DOHH2 (cell line): ENCODE measurements at regions not wholly inside any gene's neighbourhood (a gene's known extent, or its start where the extent isn't known, plus 50 kb on each side); places are given as distances from the start of the nearest gene placed in this dataset.

ENCODE experiments used
- H3F3A ChIP-seq: fragments of 200-600 bp; sonication (generic), shearing (Covaris generic); 2 replicates; pipeline ENCODE4 v1.6.0; 2016; ENCODE audit warnings: antibody characterized with exemption, mild to moderate bottlenecking; ENCODE audit not compliant: control insufficient read depth, insufficient read depth
- H3K27ac ChIP-seq: fragments of 200-600 bp; sonication (generic); 2 replicates; pipeline ENCODE4 v1.5.1; 2014; ENCODE audit warnings: low read depth, mild to moderate bottlenecking, low read length, moderate library complexity
- H3K27me3 ChIP-seq: fragments of 200-600 bp; sonication (generic); 2 replicates; pipeline ENCODE4 v1.6.1; 2014; ENCODE audit warnings: mild to moderate bottlenecking, low read length, mixed read lengths; ENCODE audit not compliant: control insufficient read depth
- H3K36me3 ChIP-seq: fragments of 200-600 bp; sonication (generic); 2 replicates; pipeline ENCODE4 v1.6.1; 2014; ENCODE audit warnings: mild to moderate bottlenecking, low read length, moderate library complexity, mixed read lengths; ENCODE audit not compliant: control insufficient read depth
- H3K4me1 ChIP-seq: fragments of 200-600 bp; sonication (generic); 2 replicates; pipeline ENCODE4 v1.6.1; 2014; ENCODE audit warnings: mild to moderate bottlenecking, low read length, mixed read lengths; ENCODE audit not compliant: control insufficient read depth
- H3K4me2 ChIP-seq: fragments of 200-600 bp; sonication (generic); 2 replicates; pipeline ENCODE4 v1.6.0; 2014; ENCODE audit warnings: mild to moderate bottlenecking, low read length, moderate library complexity
- H3K4me3 ChIP-seq: fragments of 200-600 bp; sonication (generic); 2 replicates; pipeline ENCODE4 v1.5.1; 2014; ENCODE audit warnings: mild to moderate bottlenecking, low read length, mixed read lengths
- H3K79me2 ChIP-seq: fragments of 200-600 bp; sonication (generic); 2 replicates; pipeline ENCODE4 v1.6.1; 2014; ENCODE audit warnings: mild to moderate bottlenecking, low read length, mixed read lengths; ENCODE audit not compliant: control insufficient read depth
- H3K9me2 ChIP-seq: fragments of 200-600 bp; sonication (generic); replicated peaks from 2 replicates; pipeline ENCODE4 v1.6.1; 2014; ENCODE audit warnings: mild to moderate bottlenecking, low read length, mixed read lengths; ENCODE audit not compliant: control insufficient read depth
- H3K9me3 ChIP-seq: fragments of 200-600 bp; sonication (generic); 2 replicates; pipeline ENCODE4 v1.6.1; 2014; ENCODE audit warnings: antibody characterized with exemption, low read length, mixed read lengths; ENCODE audit not compliant: control insufficient read depth, insufficient read depth
- H4K20me1 ChIP-seq: fragments of 200-600 bp; sonication (generic); 2 replicates; pipeline ENCODE4 v1.6.0; 2014; ENCODE audit warnings: low read depth, mild to moderate bottlenecking, antibody characterized with exemption, low read length, moderate library complexity; ENCODE audit not compliant: control insufficient read depth, insufficient read depth
- CTCF ChIP-seq: fragments of 200-600 bp; sonication (generic); IDR thresholded peaks from one replicate; pipeline ENCODE4 v1.5.1; 2014; ENCODE audit warnings: antibody characterized with exemption, mild to moderate bottlenecking, low read depth, low read length; ENCODE audit not compliant: poor library complexity, severe bottlenecking
- EZH2phosphoT487 ChIP-seq: fragments of 200-600 bp; sonication (generic); IDR thresholded peaks from 2 replicates; pipeline ENCODE4 v1.6.1; 2017; ENCODE audit warnings: borderline replicate concordance, mild to moderate bottlenecking, antibody characterized with exemption, low read length, moderate library complexity, mixed read lengths

GRCh38 chr6:68144667-68145066 is 490.4 kb upstream of the ADGRB3 start:
- Histone ChIP-seq H3K79me2 (no peaks in the 10 kb centered on the region), H3K4me2 (no peak overlapping the region), H4K20me1 (no peaks in the 10 kb centered on the region), H3K4me1 (no peaks in the 10 kb centered on the region), H3K36me3 (no peaks in the 10 kb centered on the region), H3K9me2 (no peaks in the 10 kb centered on the region), H3K4me3 (no peak overlapping the region), H3K27me3 (no peaks in the 10 kb centered on the region), H3K27ac (no peak overlapping the region), H3F3A (no peaks in the 10 kb centered on the region), H3K9me3 (0 out of 2 replicates have a peak, but pooled peaks cover 3% of the 10 kb centered on the region)
- TF ChIP-seq EZH2phosphoT487 (no peak), CTCF (no peak)

GRCh38 chr6:68141190-68141589 is 493.9 kb upstream of the ADGRB3 start:
- H3F3A ChIP-seq: no peaks in the 10 kb centered on the region
- TF ChIP-seq EZH2phosphoT487 (no peak), CTCF (no peak)
- H3K4me1 ChIP-seq: no peaks in the 10 kb centered on the region

GRCh38 chr6:68139130-68139529 is 496.0 kb upstream of the ADGRB3 start:
- H3K4me2 ChIP-seq: no peak overlapping the region
- H3K36me3 ChIP-seq: no peaks in the 10 kb centered on the region
- no peaks in the 10 kb centered on the region for H3K4me1 ChIP-seq
- H3K9me3 ChIP-seq: peaks cover 7% of the 10 kb centered on the region; the same call in 1 of the 2 replicates
- no peaks in the 10 kb centered on the region for H4K20me1 ChIP-seq
- H3K27ac ChIP-seq: no peak overlapping the region
- H3K27me3 ChIP-seq: no peaks in the 10 kb centered on the region
- H3K4me3 ChIP-seq: no peak overlapping the region
- H3F3A ChIP-seq: no peaks in the 10 kb centered on the region
- H3K79me2 ChIP-seq: no peaks in the 10 kb centered on the region
- TF ChIP-seq CTCF (no peak), EZH2phosphoT487 (no peak)
- H3K9me2 ChIP-seq: no peaks in the 10 kb centered on the region

More at GRCh38 chr6:68141190-68141589, 493.9 kb upstream of the ADGRB3 start:
- H3K27ac ChIP-seq: no peak overlapping the region
- 0 out of 2 replicates have a peak, but pooled peaks cover 3% of the 10 kb centered on the region for H3K9me3 ChIP-seq
- no peak overlapping the region for H3K4me2 ChIP-seq
- H3K79me2 ChIP-seq: no peaks in the 10 kb centered on the region
- no peaks in the 10 kb centered on the region for H3K36me3 ChIP-seq
- no peaks in the 10 kb centered on the region for H3K27me3 ChIP-seq
- no peak overlapping the region for H3K4me3 ChIP-seq
- H3K9me2 ChIP-seq: no peaks in the 10 kb centered on the region
- H4K20me1 ChIP-seq: no peaks in the 10 kb centered on the region

DNA sequence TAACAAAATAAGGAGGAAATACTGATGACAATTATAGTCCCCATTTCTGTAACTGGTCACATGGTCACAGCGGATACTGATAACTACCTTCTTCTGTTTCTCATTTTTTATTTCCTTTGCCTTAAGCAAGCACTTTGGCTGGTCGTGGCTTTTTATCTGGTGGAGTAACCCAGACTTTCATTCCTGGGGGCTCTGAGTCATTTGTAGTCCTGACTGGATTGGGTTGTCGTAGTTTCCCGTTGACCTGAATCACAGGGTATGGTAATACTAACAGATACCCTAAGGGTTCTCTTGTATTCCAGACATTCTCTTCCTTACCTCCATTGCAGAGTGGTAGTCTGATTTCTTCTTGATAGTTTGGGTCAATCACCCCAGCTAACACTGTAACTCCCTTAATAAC is 500.3 kb upstream of the ADGRB3 start:
- Histone ChIP-seq H3K27ac (no peak overlapping the region), H3K4me1 (no peaks in the 10 kb centered on the region), H3K4me3 (no peak overlapping the region), H3K9me2 (no peaks in the 10 kb centered on the region), H3K4me2 (no peak overlapping the region), H4K20me1 (no peaks in the 10 kb centered on the region), H3K36me3 (no peaks in the 10 kb centered on the region), H3K27me3 (no peaks in the 10 kb centered on the region), H3K9me3 (peaks cover 7% of the 10 kb centered on the region; the same call in 1 of the 2 replicates), H3F3A (no peaks in the 10 kb centered on the region), H3K79me2 (no peaks in the 10 kb centered on the region)
- TF ChIP-seq CTCF (no peak), EZH2phosphoT487 (no peak)
